HUES48 (cell line): ENCODE measurements at regions not wholly inside any gene's neighbourhood (a gene's known extent, or its start where the extent isn't known, plus 50 kb on each side); places are given as distances from the start of the nearest gene placed in this dataset.

ENCODE experiments used
- H3K27ac ChIP-seq: one replicate; pipeline ENCODE4 v1.7.0; 2013; ENCODE audit warnings: low read depth, low read length, inconsistent platforms
- H3K27me3 ChIP-seq: 2 replicates; pipeline ENCODE4 v1.6.1; 2013; ENCODE audit warnings: mild to moderate bottlenecking, low read length; ENCODE audit not compliant: control insufficient read depth, insufficient read depth
- H3K36me3 ChIP-seq: 2 replicates; pipeline ENCODE4 v1.6.1; 2013; ENCODE audit warnings: low read length; ENCODE audit not compliant: control insufficient read depth, insufficient read depth
- H3K4me1 ChIP-seq: 2 replicates; pipeline ENCODE4 v1.6.1; 2013; ENCODE audit warnings: mild to moderate bottlenecking, low read length; ENCODE audit not compliant: control insufficient read depth, insufficient read depth
- H3K4me3 ChIP-seq: 2 replicates; pipeline ENCODE4 v1.5.1; 2013; ENCODE audit warnings: mild to moderate bottlenecking, low read depth, low read length
- H3K9ac ChIP-seq: 2 replicates; pipeline ENCODE4 v1.6.1; 2013; ENCODE audit warnings: mild to moderate bottlenecking, low read depth, low read length, moderate library complexity
- H3K9me3 ChIP-seq: 2 replicates; pipeline ENCODE4 v1.6.1; 2013; ENCODE audit warnings: low read length; ENCODE audit not compliant: control insufficient read depth, insufficient read depth

- H3K4me1 ChIP-seq, result peaks cover 12% of the 10 kb centered on the region
- H3K9ac ChIP-seq, result no peak overlapping the region
- no peaks in the 10 kb centered on the region for H3K27me3 ChIP-seq
- H3K9me3 ChIP-seq, result no peaks in the 10 kb centered on the region
- H3K27ac ChIP-seq, result no peak overlapping the region
- H3K36me3 ChIP-seq, result no peaks in the 10 kb centered on the region
- no peak overlapping the region for H3K4me3 ChIP-seq
Measured at GRCh38 chr7:81068-81925, 111.1 kb upstream of the FAM20C start.

DNA sequence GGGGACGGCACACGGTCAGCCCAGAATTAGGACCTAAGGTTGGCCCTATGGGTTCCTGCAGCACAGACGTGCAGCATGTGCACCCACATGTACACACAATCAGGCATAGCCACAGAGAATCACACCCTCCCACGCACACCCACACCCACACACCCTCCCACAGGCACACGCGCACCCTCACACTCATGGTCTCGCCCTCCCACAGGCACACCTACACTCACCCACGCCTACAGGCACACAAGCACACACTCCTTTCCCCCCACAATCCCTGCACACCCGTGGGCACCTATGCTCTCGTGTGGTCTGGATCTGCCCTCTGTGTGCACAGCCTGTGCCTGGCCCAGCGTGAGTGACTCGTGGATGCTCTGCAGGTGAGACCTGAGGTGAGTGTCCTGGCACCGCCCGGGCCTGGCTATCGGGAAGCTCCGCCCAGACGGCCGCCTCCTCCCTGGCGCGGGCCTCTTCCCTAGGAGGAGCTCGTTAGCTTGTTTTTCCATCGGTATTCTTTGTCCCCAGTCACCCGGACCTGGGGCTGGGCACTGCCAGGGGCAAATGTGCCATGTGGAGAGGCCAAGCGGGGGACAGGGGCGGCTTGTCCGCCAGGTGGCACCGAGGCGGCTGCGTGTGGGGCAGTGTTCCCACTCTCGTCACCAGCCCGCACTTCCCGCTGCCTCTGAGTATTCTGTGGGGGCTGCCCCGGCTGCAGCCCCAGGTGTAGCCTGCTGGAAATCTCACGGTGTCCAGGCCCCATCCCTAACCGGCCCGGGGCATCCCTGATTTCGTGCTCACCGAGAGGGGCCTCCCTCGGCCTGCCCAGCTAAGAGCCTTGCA lies 110.2 kb upstream of the FAM20C start:
- H3K9ac ChIP-seq, result no peak overlapping the region
- no peaks in the 10 kb centered on the region for H3K36me3 ChIP-seq
- H3K4me3 ChIP-seq, result no peak overlapping the region
- no peaks in the 10 kb centered on the region for H3K9me3 ChIP-seq
- H3K27ac ChIP-seq, result no peak overlapping the region
- peaks cover 12% of the 10 kb centered on the region for H3K4me1 ChIP-seq
- no peaks in the 10 kb centered on the region for H3K27me3 ChIP-seq

GRCh38 chr7:82757-83155 lies 109.6 kb upstream of the FAM20C start:
- H3K27ac ChIP-seq, result no peak overlapping the region
- no peaks in the 10 kb centered on the region for H3K27me3 ChIP-seq
- no peak overlapping the region for H3K4me3 ChIP-seq
- no peaks in the 10 kb centered on the region for H3K36me3 ChIP-seq
- H3K4me1 ChIP-seq, result peaks cover 12% of the 10 kb centered on the region
- no peaks in the 10 kb centered on the region for H3K9me3 ChIP-seq
- H3K9ac ChIP-seq, result no peak overlapping the region

DNA sequence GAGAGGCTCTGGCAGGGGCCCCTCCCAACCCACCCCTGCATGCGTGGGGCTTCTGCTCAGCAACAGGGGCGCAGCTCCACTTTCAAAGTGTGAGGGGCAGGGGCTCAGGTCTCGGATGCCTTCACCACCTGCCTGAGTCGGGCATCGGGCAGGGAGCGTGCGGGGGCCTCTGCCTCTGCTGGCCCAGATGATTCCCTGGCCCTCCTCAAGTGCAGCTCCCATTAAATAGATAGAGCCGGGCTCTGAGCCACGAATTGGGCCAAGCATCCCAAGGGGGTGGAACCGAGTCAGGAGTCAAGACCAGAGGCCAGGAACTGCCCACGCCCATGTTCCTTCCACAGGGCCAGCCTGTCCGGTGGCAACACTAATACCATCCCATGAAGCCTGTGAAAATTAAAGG lies 108.9 kb upstream of the FAM20C start:
- no peak overlapping the region for H3K27ac ChIP-seq
- H3K9me3 ChIP-seq, result no peaks in the 10 kb centered on the region
- peaks cover 12% of the 10 kb centered on the region for H3K4me1 ChIP-seq
- H3K27me3 ChIP-seq, result no peaks in the 10 kb centered on the region
- H3K4me3 ChIP-seq, result no peak overlapping the region
- no peaks in the 10 kb centered on the region for H3K36me3 ChIP-seq
- no peak overlapping the region for H3K9ac ChIP-seq

- Histone ChIP-seq H3K9me3 (no peaks in the 10 kb centered on the region), H3K9ac (no peak overlapping the region), H3K27me3 (no peaks in the 10 kb centered on the region), H3K36me3 (no peaks in the 10 kb centered on the region), H3K4me1 (peaks cover 12% of the 10 kb centered on the region), H3K4me3 (no peak overlapping the region), H3K27ac (no peak overlapping the region)
Measured at GRCh38 chr7:83861-84632, 108.3 kb upstream of the FAM20C start.

DNA sequence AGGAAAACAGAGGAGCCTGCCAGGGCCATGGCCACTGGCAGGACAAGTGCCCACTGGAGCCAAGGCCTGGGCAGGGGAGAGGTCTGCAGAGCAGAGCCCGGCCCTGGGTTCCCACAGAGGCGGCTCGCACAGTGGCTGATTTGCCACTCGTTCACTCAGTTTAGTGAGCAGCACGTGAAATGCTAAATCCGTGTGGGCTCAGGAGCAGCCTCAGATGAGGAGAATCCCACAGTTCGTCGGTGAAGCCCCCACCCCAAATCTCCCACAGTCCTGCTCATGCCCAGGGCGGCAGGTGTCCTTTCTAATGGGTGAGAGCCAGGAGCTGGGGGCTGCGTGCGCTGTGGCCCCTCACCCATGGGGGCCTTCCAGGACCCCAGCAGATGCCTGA lies 107.7 kb upstream of the FAM20C start:
- H3K4me3 ChIP-seq, result no peak overlapping the region
- no peaks in the 10 kb centered on the region for H3K9me3 ChIP-seq
- H3K4me1 ChIP-seq, result peaks cover 12% of the 10 kb centered on the region
- no peak overlapping the region for H3K9ac ChIP-seq
- H3K27me3 ChIP-seq, result no peaks in the 10 kb centered on the region
- no peaks in the 10 kb centered on the region for H3K36me3 ChIP-seq
- H3K27ac ChIP-seq, result no peak overlapping the region

GRCh38 chr7:85074-85882 lies 107.1 kb upstream of the FAM20C start:
- Histone ChIP-seq H3K4me3 (no peak overlapping the region), H3K9me3 (no peaks in the 10 kb centered on the region), H3K27me3 (no peaks in the 10 kb centered on the region), H3K27ac (no peak overlapping the region), H3K9ac (no peak overlapping the region), H3K36me3 (no peaks in the 10 kb centered on the region), H3K4me1 (peaks cover 13% of the 10 kb centered on the region)

DNA sequence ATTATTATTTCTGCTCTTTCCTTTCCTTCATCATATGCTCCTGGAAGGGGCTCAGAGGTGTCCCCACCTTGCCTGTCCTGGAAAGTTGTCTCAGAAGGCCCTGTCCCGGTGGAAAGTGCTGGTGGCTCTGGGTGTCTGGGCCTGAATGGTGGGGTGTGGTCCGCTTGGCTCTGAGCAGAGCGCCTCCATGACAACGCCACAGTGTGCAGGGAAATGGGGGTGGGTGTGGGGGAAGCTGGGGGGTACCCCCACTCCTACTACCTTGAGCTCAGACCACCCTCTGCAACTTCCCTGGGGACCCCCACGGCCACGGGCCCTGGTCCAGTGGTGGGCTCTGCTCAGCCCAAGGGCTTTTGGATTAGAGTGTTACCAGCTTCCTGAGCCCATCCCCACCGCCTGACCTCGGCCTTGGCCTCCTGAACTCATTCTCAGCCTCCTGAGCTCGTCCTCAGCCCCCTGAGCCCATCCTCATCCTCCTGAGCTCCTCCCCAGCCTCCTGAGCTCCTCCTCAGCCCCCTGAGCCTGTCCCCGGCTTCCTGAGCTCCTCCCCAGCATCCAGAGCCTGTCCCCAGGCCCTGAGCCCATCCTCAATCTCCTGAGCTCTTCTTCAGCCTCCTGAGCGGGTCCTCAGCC lies 106.4 kb upstream of the FAM20C start:
- Histone ChIP-seq H3K27ac (no peak overlapping the region), H3K4me1 (peaks cover 14% of the 10 kb centered on the region), H3K9me3 (no peaks in the 10 kb centered on the region), H3K27me3 (no peaks in the 10 kb centered on the region), H3K9ac (no peak overlapping the region), H3K4me3 (no peak overlapping the region), H3K36me3 (no peaks in the 10 kb centered on the region)

DNA sequence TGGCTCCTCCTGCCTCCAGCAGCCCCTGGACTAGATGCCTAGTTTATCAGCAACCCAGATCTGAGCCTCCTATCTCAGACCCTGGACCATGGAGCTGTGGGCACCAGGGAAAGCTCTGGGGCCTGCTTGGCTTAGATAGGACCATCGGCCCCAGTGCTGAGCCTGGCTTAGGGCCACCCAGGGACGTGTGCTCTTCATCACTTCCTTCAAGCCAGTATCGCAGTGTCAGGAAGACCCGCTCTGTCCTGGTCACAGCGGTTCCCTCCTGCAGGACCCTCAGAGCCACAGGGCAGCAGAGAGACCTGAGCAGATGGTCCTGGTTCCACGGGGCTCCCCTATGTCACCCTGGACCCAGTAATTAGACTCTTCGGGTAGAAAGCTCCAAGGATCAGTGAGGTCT lies 105.7 kb upstream of the FAM20C start:
- H3K4me3 ChIP-seq, result no peak overlapping the region
- H3K27ac ChIP-seq, result no peak overlapping the region
- H3K4me1 ChIP-seq, result peaks cover 15% of the 10 kb centered on the region
- H3K36me3 ChIP-seq, result no peaks in the 10 kb centered on the region
- no peaks in the 10 kb centered on the region for H3K9me3 ChIP-seq
- no peak overlapping the region for H3K9ac ChIP-seq
- H3K27me3 ChIP-seq, result no peaks in the 10 kb centered on the region

GRCh38 chr7:87047-87446 lies 105.3 kb upstream of the FAM20C start:
- Histone ChIP-seq H3K9me3 (no peaks in the 10 kb centered on the region), H3K27me3 (no peaks in the 10 kb centered on the region), H3K27ac (no peak overlapping the region), H3K9ac (no peak overlapping the region), H3K36me3 (no peaks in the 10 kb centered on the region), H3K4me3 (no peak overlapping the region), H3K4me1 (peaks cover 15% of the 10 kb centered on the region)
